Gastrocnemius medialis (tissue), 4 donors: ENCODE measurements at regions not wholly inside any gene's neighbourhood (a gene's known extent, or its start where the extent isn't known, plus 50 kb on each side); places are given as distances from the start of the nearest gene placed in this dataset.

ENCODE experiments used
- ATAC-seq, 2 donors: fragments of 150-250 bp; one replicate each; pipeline ENCODE4 v1.9.1; 2016
- DNase-seq, 2 donors: peaks; one replicate each; pipeline ENCODE4 v3.0.0-alpha.2; 2019
- H3K27ac ChIP-seq, 4 donors: fragments of 200-600 bp; sonication (generic); 1 replicate in 1 of 4; 2 replicates in 3 of 4; pipeline ENCODE4 v1.5.1; 2016 to 2018; ENCODE audit warnings: mild to moderate bottlenecking in 2 of 4, moderate library complexity in 1 of 4
- H3K27me3 ChIP-seq, 3 donors: fragments of 200-600 bp; sonication (generic) in 2 of 3; 1 replicate in 1 of 3; 2 replicates in 2 of 3; pipeline versions ENCODE4 v1.5.1 to v1.6.0; 2016 to 2019; ENCODE audit warnings: mild to moderate bottlenecking in 1 of 3, moderate library complexity in 1 of 3
- H3K36me3 ChIP-seq, 2 donors: fragments of 200-600 bp; sonication (generic) in 1 of 2; one replicate each; pipeline ENCODE4 v1.5.1; 2017 to 2018
- H3K4me1 ChIP-seq, 2 donors: fragments of 200-600 bp; sonication (generic) in 1 of 2; one replicate each; pipeline ENCODE4 v1.5.1; 2016 to 2017; ENCODE audit warnings: mild to moderate bottlenecking in 2 of 2
- H3K4me3 ChIP-seq, 4 donors: fragments of 200-600 bp; sonication (generic) in 3 of 4; 1 replicate in 1 of 4; 2 replicates in 3 of 4; pipeline ENCODE4 v1.5.1; 2016 to 2019; ENCODE audit warnings: mild to moderate bottlenecking in 2 of 4
- H3K9me3 ChIP-seq, 3 donors: fragments of 200-600 bp; sonication (generic) in 2 of 3; 1 replicate in 1 of 3; 2 replicates in 2 of 3; pipeline ENCODE4 v1.5.1; 2016 to 2019
- CTCF ChIP-seq, 5 experiments: fragments of 450-650 bp in 3 of 5; fragments of 200-600 bp in 2 of 5; sonication (generic) in 2 of 5; IDR thresholded peaks in 4 of 5; conservative IDR thresholded peaks in 1 of 5; 1 replicate in 4 of 5; 2 replicates in 1 of 5; pipeline ENCODE4 v1.5.1; 2016 to 2019; ENCODE audit warnings: antibody characterized with exemption in 5 of 5, mild to moderate bottlenecking in 3 of 5, moderate library complexity in 3 of 5
- POLR2A ChIP-seq, 2 donors: fragments of 450-650 bp; IDR thresholded peaks; one replicate each; pipeline ENCODE4 v1.6.1; 2017; ENCODE audit warnings: antibody characterized with exemption in 2 of 2, mild to moderate bottlenecking in 2 of 2, moderate library complexity in 2 of 2
- in situ Hi-C, 4 donors: fragments of 200-750 bp; cut with MboI; loops; one replicate each; pipeline versions ENCODE4 v1.15.0 to v1.8.0; 2017; ENCODE audit warnings: low sequenced_read_pairs in 4 of 4
- intact Hi-C: fragments of 100-400 bp; cut with DNase I; formaldehyde crosslinking; loops from one replicate; pipeline ENCODE4 v1.15.1; 2023; ENCODE audit warnings: low total_unique reads

GRCh38 chr3:80308637-80309036 lies 540.8 kb upstream of the ROBO1 start:
- H3K4me3 ChIP-seq: no peak overlapping the region
- H3K36me3 ChIP-seq: no peaks in the 10 kb centered on the region
- H3K4me1 ChIP-seq: no peaks in the 10 kb centered on the region
- in situ Hi-C loops (no loop called here), intact Hi-C loops (no loop called here)
- TF ChIP-seq POLR2A (IDR thresholded peaks at IDR 0.05): no peak
- TF ChIP-seq CTCF (IDR thresholded peaks at IDR 0.05 in 4 of 5, conservative IDR thresholded peaks at IDR 0.05 in 1 of 5): no peak
- DNase-seq (no peak), ATAC-seq (no peak)
- no peak overlapping the region for H3K27ac ChIP-seq
- no peaks in the 10 kb centered on the region for H3K9me3 ChIP-seq
- H3K27me3 ChIP-seq: no peaks in the 10 kb centered on the region

- ATAC-seq: no peak
- in situ Hi-C loops: no loop called here
- TF ChIP-seq POLR2A (IDR thresholded peaks at IDR 0.05) (no peak), CTCF (IDR thresholded peaks at IDR 0.05 in 4 of 5, conservative IDR thresholded peaks at IDR 0.05 in 1 of 5) (no peak)
Measured at GRCh38 chr3:80307844-80308243, 540.0 kb upstream of the ROBO1 start.

GRCh38 chr3:80297720-80298119 lies 529.9 kb upstream of the ROBO1 start:
- no peaks in the 10 kb centered on the region for H3K9me3 ChIP-seq
- no peak for ATAC-seq
- TF ChIP-seq POLR2A (IDR thresholded peaks at IDR 0.05) (no peak), CTCF (IDR thresholded peaks at IDR 0.05 in 4 of 5, conservative IDR thresholded peaks at IDR 0.05 in 1 of 5) (no peak)
- intact Hi-C loops (no loop called here), in situ Hi-C loops (no loop called here)
- H3K4me1 ChIP-seq: no peaks in the 10 kb centered on the region
- DNase-seq: no peak
- no peaks in the 10 kb centered on the region for H3K36me3 ChIP-seq
- no peaks in the 10 kb centered on the region for H3K27me3 ChIP-seq
- H3K4me3 ChIP-seq: no peak overlapping the region
- H3K27ac ChIP-seq: no peak overlapping the region

More at GRCh38 chr3:80307844-80308243, 540.0 kb upstream of the ROBO1 start:
- no peaks in the 10 kb centered on the region for H3K9me3 ChIP-seq
- no peaks in the 10 kb centered on the region for H3K4me1 ChIP-seq
- H3K27ac ChIP-seq: no peak overlapping the region
- intact Hi-C loops: no loop called here
- H3K27me3 ChIP-seq: no peaks in the 10 kb centered on the region
- no peaks in the 10 kb centered on the region for H3K36me3 ChIP-seq
- no peak for DNase-seq
- no peak overlapping the region for H3K4me3 ChIP-seq

GRCh38 chr3:80285388-80285787 lies 517.6 kb upstream of the ROBO1 start:
- Histone ChIP-seq H3K9me3 (no peaks in the 10 kb centered on the region), H3K27ac (no peak overlapping the region), H3K4me3 (no peak overlapping the region), H3K4me1 (no peaks in the 10 kb centered on the region), H3K27me3 (no peaks in the 10 kb centered on the region), H3K36me3 (no peaks in the 10 kb centered on the region)
- ATAC-seq: no peak
- intact Hi-C loops (no loop called here), in situ Hi-C loops (no loop called here)
- no peak for TF ChIP-seq CTCF (IDR thresholded peaks at IDR 0.05 in 4 of 5, conservative IDR thresholded peaks at IDR 0.05 in 1 of 5)
- TF ChIP-seq POLR2A (IDR thresholded peaks at IDR 0.05): no peak
- no peak for DNase-seq

GRCh38 chr3:80283783-80284182 lies 516.0 kb upstream of the ROBO1 start:
- H3K4me1 ChIP-seq: no peaks in the 10 kb centered on the region
- H3K9me3 ChIP-seq: no peaks in the 10 kb centered on the region
- DNase-seq (no peak), ATAC-seq (no peak)
- intact Hi-C loops (no loop called here), in situ Hi-C loops (no loop called here)
- no peaks in the 10 kb centered on the region for H3K36me3 ChIP-seq
- H3K27ac ChIP-seq: no peak overlapping the region
- no peaks in the 10 kb centered on the region for H3K27me3 ChIP-seq
- no peak overlapping the region for H3K4me3 ChIP-seq
- TF ChIP-seq POLR2A (IDR thresholded peaks at IDR 0.05): no peak
- TF ChIP-seq CTCF (IDR thresholded peaks at IDR 0.05 in 4 of 5, conservative IDR thresholded peaks at IDR 0.05 in 1 of 5): no peak
